NCI-H2196 treated with DMSO at 0.1 percent for 48 hours (cell line): ENCODE measurements at regions not wholly inside any gene's neighbourhood (a gene's known extent, or its start where the extent isn't known, plus 50 kb on each side); places are given as distances from the start of the nearest gene placed in this dataset.
A peak's percentile ranks its signal among the peaks of the same experiment; 100 is the strongest.

Experiments
- DNase-seq: peaks from one replicate; lab custom pipeline; 2025; ENCODE audit not compliant: unreplicated experiment; lab: John Stamatoyannopoulos, UW

- DNase-seq = no peak
Measured at GRCh38 chr11:70859180-70859579, 393.2 kb downstream of the SHANK2 start.

- DNase-seq = no peak
Measured at GRCh38 chr11:70860888-70861287, 391.5 kb downstream of the SHANK2 start.

GRCh38 chr11:70861559-70861958, 390.8 kb downstream of the SHANK2 start:
- DNase-seq = peak; percentile 12

- peak; percentile 60 for DNase-seq
Measured at GRCh38 chr11:70862093-70862492, 390.3 kb downstream of the SHANK2 start.

- DNase-seq = no peak
Measured at GRCh38 chr11:70863186-70863585, 389.2 kb downstream of the SHANK2 start.

- no peak for DNase-seq
Measured at GRCh38 chr11:70863993-70864392, 388.4 kb downstream of the SHANK2 start.

- no peak for DNase-seq
Measured at GRCh38 chr11:70865356-70865755, 387.0 kb downstream of the SHANK2 start.

- no peak for DNase-seq
Measured at GRCh38 chr11:70866834-70867233, 385.5 kb downstream of the SHANK2 start.

GRCh38 chr11:70867281-70868047, 384.9 kb downstream of the SHANK2 start:
- no peak for DNase-seq

- DNase-seq = no peak
Measured at GRCh38 chr11:70868341-70868885, 384.0 kb downstream of the SHANK2 start.

- DNase-seq = no peak
Measured at GRCh38 chr11:70869054-70869453, 383.3 kb downstream of the SHANK2 start.

- no peak for DNase-seq
Measured at GRCh38 chr11:70871881-70872280, 380.5 kb downstream of the SHANK2 start.

GRCh38 chr11:70872299-70872698, 380.1 kb downstream of the SHANK2 start:
- DNase-seq = no peak

- no peak for DNase-seq
Measured at GRCh38 chr11:70872955-70873735, 379.2 kb downstream of the SHANK2 start.

GRCh38 chr11:70873736-70874412, 378.5 kb downstream of the SHANK2 start:
- no peak for DNase-seq

- DNase-seq = no peak
Measured at GRCh38 chr11:70876685-70877084, 375.7 kb downstream of the SHANK2 start.

GRCh38 chr11:70877151-70877550, 375.2 kb downstream of the SHANK2 start:
- DNase-seq = no peak

- no peak for DNase-seq
Measured at GRCh38 chr11:70878366-70878765, 374.0 kb downstream of the SHANK2 start.

- DNase-seq = no peak
Measured at GRCh38 chr11:70879601-70880285, 372.6 kb downstream of the SHANK2 start.

- no peak for DNase-seq
Measured at GRCh38 chr11:70880416-70880815, 372.0 kb downstream of the SHANK2 start.
